Stimulated activated CD4-positive, alpha-beta T cell treated with anti-CD3 and anti-CD28 coated beads, Interleukin-4, amount 100 ng/mL, for 1 hour (primary cell): ENCODE measurements at regions not wholly inside any gene's neighbourhood (a gene's known extent, or its start where the extent isn't known, plus 50 kb on each side); places are given as distances from the start of the nearest gene placed in this dataset.
"Not testable (repeated sequence)": the region's sequence is repeated elsewhere in the genome, so short reads cannot be mapped to it uniquely, and the experiment has no call there.

Experiments
- DNase-seq: peaks from one replicate; pipeline ENCODE4 v3.0.0-alpha.2; 2020

DNA sequence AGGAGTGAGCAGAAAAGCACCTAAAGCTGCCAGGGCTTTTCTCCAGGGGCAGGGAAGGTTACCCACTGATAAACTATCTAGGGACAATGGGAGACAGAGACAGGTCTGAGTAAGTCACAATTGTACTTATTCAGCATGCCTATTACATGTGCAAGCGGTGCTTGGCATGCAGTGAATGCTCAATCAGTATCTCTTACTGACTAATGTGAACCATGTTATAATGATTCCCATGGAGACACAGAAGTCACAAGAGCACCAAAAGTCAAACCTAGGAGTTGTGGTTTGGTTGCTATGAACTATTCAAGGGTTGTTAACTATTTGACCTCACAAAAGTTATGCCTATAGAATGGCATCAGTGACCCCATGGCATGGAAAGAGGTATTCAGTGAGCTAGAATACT is 50.0 kb upstream of the RASGRP1 start:
- DNase-seq, result no peak

DNA sequence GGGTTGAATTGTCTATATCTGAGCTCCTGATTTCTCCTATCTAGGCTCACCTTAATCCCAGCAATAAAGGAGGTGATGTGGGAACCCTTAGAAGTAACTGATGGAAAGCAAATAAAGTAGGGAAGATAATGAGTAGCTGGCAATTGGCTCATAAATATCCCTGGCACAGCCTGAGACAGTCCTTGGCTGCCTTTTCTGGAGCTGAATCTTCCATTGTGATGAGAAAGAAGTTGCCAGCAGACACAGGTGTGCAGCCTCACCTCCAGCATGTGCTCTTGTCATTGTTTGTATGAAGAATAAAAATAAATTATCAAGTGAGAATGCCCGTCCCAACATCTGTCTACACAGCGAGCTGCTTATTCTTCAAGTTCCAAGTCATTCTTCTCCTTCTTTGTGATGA is 53.2 kb upstream of the RASGRP1 start:
- DNase-seq, result no peak

DNA sequence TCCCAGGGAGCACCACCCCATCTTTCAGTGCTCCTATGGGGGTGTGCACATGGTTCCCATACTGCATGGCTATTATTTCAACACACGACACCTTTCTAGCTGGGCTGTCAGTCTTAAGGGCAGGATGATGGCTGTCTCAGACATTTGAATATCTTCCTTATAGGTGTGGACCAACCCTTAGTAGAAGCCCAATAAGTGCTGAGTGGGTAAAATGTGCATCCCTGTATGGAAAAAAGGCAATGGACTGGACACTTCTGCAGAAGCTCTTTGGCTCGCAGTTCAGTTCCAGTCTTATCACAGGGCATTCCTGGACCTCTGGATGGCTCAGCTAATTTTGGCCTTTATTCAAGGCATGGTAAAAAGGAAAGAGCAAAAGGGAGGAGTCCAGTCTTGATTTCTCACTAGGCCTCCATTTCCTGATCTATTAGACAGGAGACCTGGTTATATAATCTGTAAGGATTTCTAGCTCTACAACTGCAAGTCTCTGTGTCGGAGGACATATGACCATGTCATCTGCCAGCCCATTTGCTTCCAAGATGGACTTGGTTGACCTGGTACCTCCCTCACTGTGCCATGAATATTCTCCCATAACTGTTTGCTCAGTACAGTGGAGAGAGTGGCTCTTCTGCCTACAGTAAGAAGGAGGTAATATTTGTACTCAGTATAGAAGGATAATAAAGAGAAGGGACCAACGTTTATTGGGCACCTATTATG is 53.8 kb upstream of the RASGRP1 start:
- no peak for DNase-seq

DNA sequence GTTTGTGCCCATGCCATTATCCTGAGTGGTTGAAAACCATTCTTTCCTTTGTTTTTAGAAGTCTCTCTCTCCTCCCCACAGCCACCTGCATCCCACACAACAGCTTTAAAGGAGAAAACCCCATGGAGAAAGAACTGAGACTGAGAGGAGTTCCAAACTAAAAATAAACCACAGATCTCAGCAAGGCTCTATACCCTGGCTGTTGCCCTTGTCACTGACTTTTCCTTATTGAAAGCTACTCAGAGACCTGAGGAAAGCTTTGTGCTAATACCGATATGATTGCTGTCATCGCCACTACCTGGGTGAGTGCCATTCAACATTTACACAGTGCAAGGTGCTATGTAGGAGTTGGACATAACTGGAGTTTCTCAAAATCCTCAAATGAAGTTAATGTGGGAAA is 55.5 kb upstream of the RASGRP1 start:
- DNase-seq, result no peak

DNA sequence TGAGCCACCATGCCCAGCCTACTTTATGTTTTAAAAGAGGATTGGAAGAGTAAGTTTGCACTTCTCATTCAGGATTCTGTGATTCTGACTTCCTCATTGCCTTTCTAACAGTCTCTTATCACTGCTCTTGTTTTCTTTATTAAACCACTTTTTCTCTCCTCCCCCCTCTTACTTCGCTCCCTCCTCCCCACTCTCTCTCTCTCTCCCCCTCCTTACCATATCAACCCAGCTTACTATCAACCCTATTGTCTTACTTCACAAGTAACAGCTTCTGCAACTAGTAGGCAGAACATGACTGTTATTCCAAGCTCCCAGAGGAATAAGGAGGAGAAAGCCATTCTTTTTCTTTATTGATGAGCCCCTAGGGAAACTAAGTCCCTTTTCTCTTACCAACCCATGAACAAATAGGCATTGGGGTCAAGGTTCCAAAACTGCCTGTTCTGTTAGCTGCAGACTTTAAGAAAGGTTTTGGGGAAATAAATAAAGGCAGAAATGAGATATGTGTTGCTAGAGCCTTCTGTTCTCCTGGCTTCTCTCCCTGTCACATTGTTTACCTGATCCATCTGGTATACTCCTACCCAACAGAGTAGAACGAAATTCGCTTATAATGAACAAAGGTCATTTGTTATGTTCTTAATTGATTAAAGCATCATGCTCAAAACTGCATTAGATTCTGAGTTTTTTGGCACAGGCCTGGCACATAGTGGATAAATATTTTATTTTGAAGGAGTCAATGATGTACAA is 56.4 kb upstream of the RASGRP1 start:
- no peak for DNase-seq

DNA sequence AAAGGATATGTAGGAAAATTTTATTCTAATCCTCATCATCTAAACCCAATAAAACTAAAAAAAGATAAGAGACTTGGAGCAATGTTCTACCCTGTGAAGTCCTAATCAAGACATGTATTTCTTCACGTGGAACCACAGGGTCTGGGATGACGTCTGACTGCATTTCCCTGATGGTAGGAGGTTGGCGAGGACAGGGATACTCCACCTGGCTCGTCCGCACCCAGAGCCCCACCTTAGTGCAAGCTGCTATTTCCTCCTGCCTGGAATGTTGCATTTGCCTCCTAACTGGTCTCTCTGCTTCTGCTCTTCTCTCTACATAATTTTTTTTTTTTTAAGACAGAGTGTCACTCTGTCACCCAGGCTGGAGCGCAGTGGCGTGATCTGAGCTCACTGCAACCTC is 57.7 kb upstream of the RASGRP1 start:
- no peak for DNase-seq

DNA sequence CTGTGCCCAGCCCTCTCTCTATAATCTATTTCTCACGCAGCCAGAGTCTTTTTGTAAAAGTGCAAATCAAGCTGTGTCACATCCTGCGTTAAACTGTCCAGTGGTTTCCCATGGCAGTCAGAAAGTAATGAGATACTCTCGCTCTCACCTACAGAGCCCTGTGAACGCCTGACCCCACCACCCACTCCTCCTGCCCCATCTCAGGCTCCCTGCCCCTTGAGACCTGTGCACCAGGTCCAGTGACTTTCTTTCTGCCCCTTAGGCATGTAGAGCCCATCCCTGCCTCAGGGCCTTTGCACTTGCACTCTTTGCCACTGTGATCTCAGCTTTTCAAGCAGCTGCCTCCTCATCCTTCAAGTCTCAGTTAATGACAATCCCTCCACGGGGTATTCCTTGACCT is 58.3 kb upstream of the RASGRP1 start:
- DNase-seq, result no peak

DNA sequence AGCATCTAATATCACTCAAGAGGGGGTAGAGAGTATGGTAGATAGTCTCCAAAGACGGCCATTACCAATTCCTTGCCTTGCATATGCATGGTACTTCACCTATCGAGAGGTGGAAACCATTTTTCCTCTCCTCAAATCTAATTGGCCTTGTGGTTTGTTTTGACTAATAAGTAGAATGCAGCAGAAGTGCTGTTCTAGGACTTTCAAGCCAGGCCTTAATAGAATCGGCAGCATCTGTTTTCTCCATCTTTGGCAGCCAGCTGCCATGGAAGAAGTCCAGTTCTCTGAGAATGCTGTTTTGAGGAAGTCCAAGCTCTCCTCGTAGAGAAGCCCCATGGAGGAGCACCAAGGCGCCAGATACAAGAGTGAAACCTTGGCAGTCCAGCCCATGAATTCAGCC is 59.1 kb upstream of the RASGRP1 start:
- DNase-seq, result no peak

DNA sequence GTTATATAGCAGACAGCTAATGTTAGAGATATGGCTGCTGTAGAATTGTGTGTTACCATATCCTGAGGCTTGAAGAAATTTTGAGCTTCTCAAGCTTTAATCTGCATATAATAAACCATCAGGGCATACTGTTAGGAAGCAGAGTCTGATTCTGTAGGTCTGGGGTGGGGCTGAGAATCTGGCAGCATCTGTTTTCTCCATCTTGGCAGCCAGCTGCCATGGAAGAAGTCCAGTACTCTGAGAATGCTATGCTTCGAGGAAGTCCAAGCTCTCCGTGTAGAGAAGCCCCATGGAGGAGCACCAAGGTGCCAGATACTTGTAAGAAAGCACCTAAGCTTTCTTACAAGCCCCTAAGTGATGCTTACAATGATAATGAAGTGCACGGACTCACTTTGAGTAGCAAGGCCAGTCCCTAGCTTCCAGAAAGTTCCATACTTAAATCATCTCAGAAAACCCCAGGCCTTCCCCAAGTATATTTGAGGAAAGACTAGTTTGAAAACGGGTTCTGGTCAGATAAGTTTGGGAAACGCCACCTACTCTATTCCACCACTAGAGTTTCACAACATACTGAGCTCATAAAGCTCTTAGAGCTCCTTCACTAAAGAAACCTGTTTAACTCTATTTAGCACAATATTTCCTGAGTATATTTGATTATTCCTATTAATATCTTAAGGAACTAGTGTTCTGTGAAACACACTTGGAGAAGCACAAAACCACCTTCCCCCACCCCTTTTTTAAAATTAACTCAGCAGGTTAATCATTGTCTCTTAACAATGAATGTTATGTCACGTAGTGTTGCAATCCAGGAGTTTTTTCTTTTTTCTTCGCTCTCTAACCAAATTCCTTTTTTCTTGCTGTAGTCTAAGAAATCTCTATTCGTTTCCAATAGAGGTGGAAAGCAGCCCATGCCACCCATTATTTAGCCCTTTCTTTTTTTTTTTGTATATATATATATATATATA is 59.9 kb upstream of the RASGRP1 start:
- DNase-seq, result no peak

DNA sequence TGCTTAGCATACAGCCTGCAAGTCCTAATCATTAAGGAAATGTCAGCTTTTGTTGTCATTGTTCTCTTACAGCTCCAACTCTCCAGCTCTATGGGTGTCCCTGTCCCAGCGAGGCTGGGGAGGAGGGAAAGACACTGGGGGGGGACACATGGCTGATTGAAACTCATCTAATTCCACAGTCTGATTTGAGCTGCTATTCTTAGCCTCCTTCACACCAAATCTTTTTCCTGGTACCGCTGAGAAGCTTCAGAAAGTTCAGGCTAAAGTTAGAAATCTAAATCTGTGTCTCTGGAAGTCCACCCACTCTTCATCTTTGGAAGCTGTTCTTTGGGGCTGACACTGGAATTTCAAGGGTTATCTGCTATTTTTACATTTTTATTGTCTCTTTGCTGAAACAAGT is 61.3 kb upstream of the RASGRP1 start:
- DNase-seq, result no peak

DNA sequence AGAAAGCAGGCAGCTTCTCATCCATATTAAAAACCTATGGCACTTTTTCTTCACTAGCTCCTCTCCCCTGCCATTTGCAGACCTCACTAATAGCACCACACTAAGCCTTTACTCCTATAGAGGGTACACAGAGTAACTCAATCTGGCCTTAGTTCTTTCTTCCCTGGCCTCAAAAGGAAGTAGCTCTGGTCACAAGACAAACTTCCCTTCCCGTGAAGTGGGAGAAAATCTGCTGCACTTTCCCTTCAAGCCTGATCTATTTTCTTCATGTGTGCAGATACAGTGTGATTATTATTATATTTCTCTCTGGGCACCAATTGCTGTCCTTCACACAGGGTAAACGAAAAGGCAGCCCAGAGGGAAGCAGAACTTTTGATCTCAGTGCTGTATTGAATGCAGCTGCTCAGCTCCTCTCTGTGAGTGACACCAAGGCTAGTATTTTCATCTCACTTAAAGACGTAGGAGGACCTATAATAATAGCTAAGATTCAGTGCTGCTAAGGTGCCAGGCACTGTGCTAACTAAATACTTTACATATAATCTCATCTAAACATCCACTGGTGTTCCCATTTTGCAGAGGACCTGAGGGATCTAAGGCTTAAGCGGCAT is 61.9 kb upstream of the RASGRP1 start:
- DNase-seq, result no peak

DNA sequence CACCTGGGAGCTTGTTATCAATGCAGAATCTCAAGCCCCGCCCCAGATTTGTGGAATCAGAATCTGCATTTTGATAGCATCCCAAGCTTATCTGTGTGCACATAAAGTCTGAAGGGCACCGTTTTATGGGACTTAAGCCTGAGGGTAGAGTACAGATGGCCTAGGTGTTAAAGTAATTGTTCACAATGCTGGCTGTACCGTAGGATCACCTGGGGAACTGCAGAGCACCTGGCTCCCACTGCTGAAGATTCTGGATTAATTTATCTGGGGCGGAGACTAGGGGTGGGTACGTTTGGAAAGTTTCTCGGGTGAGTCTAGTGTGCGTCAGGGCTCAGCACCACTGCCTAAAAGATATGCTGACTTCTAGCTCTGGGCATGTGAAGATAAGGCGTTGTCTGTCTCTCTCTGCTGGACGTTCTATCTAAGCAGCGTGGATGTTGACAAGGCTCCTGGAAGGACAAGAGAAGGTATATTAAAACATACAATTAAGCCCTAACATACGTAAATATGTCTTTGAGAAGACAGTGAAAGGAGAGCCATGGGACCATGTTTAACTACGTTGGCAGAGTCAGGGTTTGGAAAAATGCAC is 63.2 kb upstream of the RASGRP1 start:
- no peak for DNase-seq

DNA sequence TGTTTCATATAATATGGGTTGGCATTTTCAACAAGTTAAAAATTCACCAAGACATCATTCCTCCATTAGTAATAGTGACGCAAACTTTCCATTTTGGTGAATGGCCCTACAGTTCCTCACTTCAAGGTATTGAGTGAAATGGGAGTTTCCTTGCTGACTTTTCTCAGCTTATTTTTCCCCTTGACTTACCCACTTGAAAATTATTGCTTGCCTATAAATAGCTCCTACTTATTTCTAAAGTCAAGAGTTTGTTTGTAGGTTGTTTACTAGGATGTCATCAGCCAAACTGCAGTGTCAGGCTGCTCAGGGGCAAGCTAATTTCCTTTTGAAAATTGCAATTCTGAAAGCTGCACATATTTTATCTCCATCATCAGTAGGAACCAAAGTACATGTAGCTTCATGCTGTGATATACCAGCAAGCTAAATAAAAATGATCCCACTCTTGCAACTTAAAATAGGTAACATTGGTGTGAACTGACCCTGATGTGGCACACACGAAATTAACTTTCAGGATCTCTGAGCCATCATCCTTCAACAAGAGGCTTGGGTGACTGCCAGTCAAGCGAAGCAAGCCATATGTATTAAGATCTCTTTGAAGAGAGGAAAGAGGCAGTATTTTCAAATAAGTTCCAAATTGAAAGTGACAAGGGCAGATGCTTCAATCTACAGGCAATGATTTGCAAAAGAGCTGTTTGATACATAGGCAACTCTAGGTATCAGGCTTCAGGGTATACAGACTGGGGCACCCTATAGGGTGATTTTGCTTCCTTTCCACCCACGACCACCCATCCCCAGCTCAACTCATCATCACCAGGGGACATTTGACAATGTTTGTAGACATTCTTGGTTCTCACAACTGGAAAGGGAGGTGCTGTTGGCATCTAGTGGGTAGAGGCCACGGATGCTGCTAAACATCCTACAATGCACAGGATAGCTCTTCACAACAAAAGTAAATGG is 66.8 kb upstream of the RASGRP1 start:
- DNase-seq, result no peak

DNA sequence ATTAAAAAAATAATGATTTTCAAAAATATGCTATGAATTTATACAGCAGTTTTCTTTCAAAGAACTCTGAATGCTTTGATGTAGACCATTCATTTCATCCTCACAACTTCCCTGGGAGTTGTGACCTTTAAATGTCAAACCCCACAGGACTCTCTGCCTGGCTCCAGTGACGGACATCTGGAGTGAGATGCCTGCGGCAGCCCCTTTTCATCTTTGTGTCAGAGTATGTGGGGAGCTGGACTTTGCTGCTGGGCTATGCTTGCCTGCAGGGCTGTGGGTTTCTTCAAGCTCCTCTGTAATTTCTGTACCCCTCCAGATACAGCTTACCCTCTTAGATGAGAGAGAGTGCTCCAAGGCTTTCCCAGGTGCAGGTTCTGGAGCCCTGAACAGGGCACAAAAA is 70.6 kb upstream of the RASGRP1 start:
- DNase-seq, result no peak

DNA sequence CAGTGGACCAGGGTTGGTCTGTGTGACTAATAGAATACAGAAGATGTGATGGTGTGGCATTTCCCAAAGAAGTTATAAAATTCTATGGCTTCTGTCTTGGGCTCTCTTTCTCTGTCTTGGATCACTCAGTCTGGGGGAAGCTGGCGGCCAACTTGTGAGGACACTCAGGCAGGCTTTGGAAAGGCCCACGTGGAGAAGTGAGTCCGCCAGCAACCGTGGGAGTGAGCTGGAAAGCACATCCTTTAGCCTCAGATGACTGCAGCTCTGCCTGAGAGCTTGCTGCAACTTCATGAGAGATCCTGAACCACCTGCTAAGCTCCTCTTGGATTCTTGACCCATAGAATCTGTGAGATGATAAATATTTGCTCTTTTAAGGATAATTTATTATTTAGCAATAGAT is 72.0 kb upstream of the RASGRP1 start:
- DNase-seq, result no peak

DNA sequence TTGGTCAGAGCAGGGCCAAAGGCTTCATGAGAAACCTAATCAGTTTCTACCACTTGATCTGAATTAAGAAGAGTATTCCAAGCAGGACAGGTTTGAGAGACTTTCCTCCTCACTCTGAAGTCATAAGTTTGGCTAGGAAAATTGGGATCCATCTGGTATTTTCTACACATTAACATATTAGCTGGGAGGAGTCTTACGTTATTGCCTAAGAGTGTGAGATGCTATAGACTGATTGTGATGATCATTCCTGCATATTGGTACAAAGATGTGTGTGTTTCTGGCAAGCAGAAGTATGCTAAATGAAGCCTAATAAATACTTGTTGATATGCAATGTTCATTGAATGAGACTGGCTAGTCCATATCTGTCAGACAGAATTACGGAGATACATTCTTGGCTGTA is 73.5 kb upstream of the RASGRP1 start:
- no peak for DNase-seq

DNA sequence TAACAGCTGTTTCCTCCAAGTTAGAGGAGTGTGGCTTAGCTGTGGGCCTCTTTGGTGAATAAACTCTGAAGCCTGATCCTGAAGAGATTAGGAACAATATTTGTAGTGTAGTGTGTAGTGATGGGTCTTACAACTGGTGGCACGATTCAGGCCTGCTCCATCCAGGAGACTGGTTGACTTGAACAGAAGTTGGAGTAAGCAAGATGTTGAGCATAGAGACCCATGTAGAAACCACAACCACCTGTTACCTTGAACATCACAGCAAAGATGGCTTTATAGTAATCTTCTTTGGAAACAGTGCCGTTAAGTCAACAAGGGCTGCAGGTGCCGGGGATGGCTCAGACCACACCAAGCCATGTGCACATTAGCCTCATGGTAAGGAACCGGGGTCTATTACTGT is 74.2 kb upstream of the RASGRP1 start:
- no peak for DNase-seq

DNA sequence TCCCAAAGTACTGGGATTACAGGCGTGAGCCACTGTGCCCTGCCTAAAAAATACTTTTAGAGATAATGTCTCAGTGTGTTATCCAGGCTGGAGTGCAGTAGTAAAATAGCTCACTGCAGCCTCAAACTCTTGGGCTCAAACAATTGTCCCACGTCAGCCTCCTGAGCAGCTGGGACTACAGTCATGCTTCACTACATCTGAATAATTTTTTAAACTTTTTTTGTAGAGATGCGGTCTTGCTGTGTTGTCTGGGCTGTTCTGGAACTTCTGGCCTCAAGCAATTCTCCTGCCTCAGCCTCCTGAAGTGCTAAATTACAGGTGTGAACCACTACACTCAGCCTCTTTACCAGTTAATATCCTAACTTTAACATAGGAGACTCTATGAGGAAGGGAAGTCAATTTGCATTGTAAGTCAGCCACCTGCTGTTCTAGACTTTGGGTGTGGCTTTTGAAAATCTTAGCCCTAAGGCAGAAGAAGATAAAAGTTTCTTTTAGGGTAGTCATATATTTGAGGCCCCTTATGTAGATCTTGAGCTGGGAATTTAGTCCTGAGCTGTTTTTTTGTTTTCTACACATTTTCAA is 78.2 kb upstream of the RASGRP1 start:
- DNase-seq, result no peak

DNA sequence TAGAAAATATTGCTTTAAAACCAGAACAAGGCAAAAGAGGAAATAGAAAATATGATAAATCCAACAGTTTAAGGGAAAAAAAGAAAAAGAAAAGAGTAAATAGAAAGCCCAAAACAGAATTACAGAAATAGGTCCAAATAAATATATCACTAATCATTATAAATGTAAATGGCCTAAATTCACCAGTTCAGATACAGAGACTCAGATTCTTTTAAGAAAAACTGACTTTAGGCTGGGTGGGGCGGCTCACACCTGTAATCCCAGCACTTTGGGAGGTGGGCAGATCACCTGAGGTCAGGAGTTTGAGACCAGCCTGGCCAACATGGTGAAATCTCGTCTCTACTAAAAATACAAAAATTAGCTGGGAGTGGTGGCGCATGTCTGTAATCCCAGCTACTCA is 79.7 kb upstream of the RASGRP1 start:
- DNase-seq, result not testable (repeated sequence)

DNA sequence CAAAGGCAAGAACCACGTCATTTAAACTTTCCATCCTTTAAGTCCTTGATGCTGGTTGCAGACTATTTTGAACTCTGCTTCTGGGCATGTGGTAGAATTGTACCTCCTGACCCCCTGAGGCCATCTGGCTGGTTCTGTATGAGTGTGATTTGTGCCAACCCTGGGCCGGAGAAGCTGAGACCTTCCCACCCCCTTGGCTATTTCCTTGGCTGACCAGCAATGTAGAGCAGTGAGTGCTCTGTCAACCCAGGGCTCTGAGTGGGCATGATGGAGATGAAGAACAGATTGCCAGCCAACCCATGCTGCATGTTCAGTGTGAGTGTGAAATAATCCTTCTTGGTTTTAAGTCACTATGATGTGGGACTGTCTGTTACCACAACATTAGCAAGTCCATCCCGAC is 82.1 kb upstream of the RASGRP1 start:
- no peak for DNase-seq

DNA sequence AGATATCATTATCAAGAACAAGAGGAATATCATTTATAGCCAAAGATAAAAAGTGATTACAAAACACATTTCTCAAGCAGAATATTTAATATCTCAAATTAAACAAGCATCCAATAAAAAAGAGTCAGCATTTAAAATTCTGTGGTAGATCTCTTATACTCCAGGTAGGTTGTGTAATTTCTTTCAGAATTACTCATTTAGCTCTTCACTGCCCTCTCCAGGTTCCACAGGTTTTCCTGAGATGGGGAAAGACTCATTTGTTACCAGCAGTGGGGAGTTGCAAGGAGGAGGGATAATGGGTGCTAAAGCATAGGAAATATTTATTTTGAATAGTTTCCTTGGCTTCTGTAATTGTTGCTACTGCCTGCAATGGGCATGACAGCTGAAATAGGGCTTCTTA is 83.1 kb upstream of the RASGRP1 start:
- no peak for DNase-seq
